Kidney (tissue), 13 donors: ENCODE measurements at regions not wholly inside any gene's neighbourhood (a gene's known extent, or its start where the extent isn't known, plus 50 kb on each side); places are given as distances from the start of the nearest gene placed in this dataset.

Experiments used
- DNase-seq, 5 donors: peaks; one replicate each; pipeline ENCODE4 v3.0.0-alpha.2; 2013 to 2020
- FAIRE-seq: peaks from 2 replicates; lab custom pipeline; 2012; peaks lifted over from hg19 to GRCh38; lab: Jason Lieb, UNC
- H3K27ac ChIP-seq, 2 donors: one replicate each; pipeline ENCODE4 v1.7.0; 2013; ENCODE audit warnings: low read depth in 2 of 2, low read length in 2 of 2, inconsistent platforms in 1 of 2
- H3K27me3 ChIP-seq: one replicate; pipeline ENCODE4 v1.7.1; 2013; ENCODE audit warnings: low read length, inconsistent platforms; ENCODE audit not compliant: control insufficient read depth, insufficient read depth
- H3K36me3 ChIP-seq, 3 donors: one replicate each; pipeline versions ENCODE4 v1.7.0 to v1.7.1; 2013; ENCODE audit warnings: low read length in 3 of 3, control low read depth in 1 of 3, inconsistent platforms in 1 of 3; ENCODE audit not compliant: insufficient read depth in 3 of 3, control insufficient read depth in 2 of 3
- H3K4me1 ChIP-seq, 3 donors: one replicate each; pipeline versions ENCODE4 v1.7.0 to v1.7.1; 2013; ENCODE audit warnings: low read length in 3 of 3, inconsistent platforms in 1 of 3, low read depth in 1 of 3; ENCODE audit not compliant: control insufficient read depth in 2 of 3, insufficient read depth in 2 of 3
- H3K4me3 ChIP-seq, 3 donors: one replicate each; pipeline versions ENCODE4 v1.7.0 to v1.8.1; 2013; ENCODE audit warnings: low read length in 3 of 3, control low read depth in 1 of 3, inconsistent platforms in 1 of 3
- H3K9ac ChIP-seq, 3 donors: one replicate each; pipeline versions ENCODE4 v1.7.0 to v1.7.1; 2013; ENCODE audit warnings: low read length in 3 of 3, control low read depth in 1 of 3, inconsistent platforms in 1 of 3
- H3K9me3 ChIP-seq, 3 donors: one replicate each; pipeline versions ENCODE4 v1.7.0 to v1.7.1; 2013; ENCODE audit warnings: low read length in 3 of 3, control low read depth in 1 of 3, inconsistent platforms in 1 of 3; ENCODE audit not compliant: control insufficient read depth in 2 of 3, insufficient read depth in 1 of 3
- intact Hi-C: fragments of 100-400 bp; cut with DNase I; formaldehyde crosslinking; loops from one replicate; pipeline ENCODE4 v1.11.1; 2022
- TF ChIP-seq, protein P1 (sequence below): IDR thresholded peaks from 3 replicates; pipeline ENCODE4 v1.5.1; 2012; ENCODE audit warnings: mild to moderate bottlenecking, moderate library complexity, borderline replicate concordance; ENCODE audit not compliant: insufficient read depth; ENCODE audit errors: extremely low read depth
- donor health status: control.
- donor health status: control.
- donor health status: control.
- donor health status: control.
- donor health status: control.
- donor health status: DM: yes; HTN: yes; CAD: no.
- donor health status: Normal renal cell carcinoma (clear cell type).

- Histone ChIP-seq H3K27me3 (no peaks in the 10 kb centered on the region), H3K4me1 (no peaks in the 10 kb centered on the region), H3K9me3 (no peaks in the 10 kb centered on the region), H3K27ac (no peak overlapping the region), H3K9ac (no peak overlapping the region), H3K4me3 (no peak overlapping the region), H3K36me3 (no peaks in the 10 kb centered on the region)
- FAIRE-seq (no peak), DNase-seq (peak in 2 of 5 donors; percentile 13 to 32)
- TF ChIP-seq, protein P1, sequence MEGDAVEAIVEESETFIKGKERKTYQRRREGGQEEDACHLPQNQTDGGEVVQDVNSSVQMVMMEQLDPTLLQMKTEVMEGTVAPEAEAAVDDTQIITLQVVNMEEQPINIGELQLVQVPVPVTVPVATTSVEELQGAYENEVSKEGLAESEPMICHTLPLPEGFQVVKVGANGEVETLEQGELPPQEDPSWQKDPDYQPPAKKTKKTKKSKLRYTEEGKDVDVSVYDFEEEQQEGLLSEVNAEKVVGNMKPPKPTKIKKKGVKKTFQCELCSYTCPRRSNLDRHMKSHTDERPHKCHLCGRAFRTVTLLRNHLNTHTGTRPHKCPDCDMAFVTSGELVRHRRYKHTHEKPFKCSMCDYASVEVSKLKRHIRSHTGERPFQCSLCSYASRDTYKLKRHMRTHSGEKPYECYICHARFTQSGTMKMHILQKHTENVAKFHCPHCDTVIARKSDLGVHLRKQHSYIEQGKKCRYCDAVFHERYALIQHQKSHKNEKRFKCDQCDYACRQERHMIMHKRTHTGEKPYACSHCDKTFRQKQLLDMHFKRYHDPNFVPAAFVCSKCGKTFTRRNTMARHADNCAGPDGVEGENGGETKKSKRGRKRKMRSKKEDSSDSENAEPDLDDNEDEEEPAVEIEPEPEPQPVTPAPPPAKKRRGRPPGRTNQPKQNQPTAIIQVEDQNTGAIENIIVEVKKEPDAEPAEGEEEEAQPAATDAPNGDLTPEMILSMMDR = no peak
- intact Hi-C loops = no loop called here
Measured at GRCh38 chr10:76640806-76641205, 996.8 kb downstream of the KCNMA1 start.

DNA sequence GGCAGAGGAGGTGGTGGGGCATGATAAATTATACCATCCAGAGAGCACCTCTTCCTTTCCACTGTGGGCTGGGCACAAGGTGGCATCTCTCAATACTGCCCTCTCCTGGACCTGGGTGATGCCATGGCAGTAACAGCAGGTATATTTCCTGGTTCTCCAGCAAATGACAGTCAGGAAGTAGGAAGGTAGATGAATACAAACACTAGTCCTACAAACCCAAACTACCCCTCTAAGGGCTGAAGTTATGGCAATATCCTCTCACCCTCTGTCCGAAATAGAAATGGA lies 1004.9 kb downstream of the KCNMA1 start:
- Histone ChIP-seq H3K9ac (no peak overlapping the region), H3K27me3 (no peaks in the 10 kb centered on the region), H3K4me1 (no peaks in the 10 kb centered on the region), H3K4me3 (no peak overlapping the region), H3K9me3 (no peaks in the 10 kb centered on the region), H3K27ac (no peak overlapping the region), H3K36me3 (no peaks in the 10 kb centered on the region)
- intact Hi-C loops = no loop called here
- no peak for DNase-seq
- FAIRE-seq = no peak
- TF ChIP-seq, protein P1 = peak; percentile 25

- FAIRE-seq = no peak
- TF ChIP-seq, protein P1 = no peak
Measured at GRCh38 chr10:76631884-76632766, 1005.5 kb downstream of the KCNMA1 start.

More at GRCh38 chr10:76631884-76632766, 1005.5 kb downstream of the KCNMA1 start:
- intact Hi-C loops = no loop called here
- H3K27ac ChIP-seq = no peak overlapping the region
- H3K36me3 ChIP-seq = no peaks in the 10 kb centered on the region
- DNase-seq = peak in 2 of 5 donors; percentile 21 to 36
- H3K4me3 ChIP-seq = no peak overlapping the region
- H3K4me1 ChIP-seq = no peaks in the 10 kb centered on the region
- H3K9ac ChIP-seq = no peak overlapping the region
- no peaks in the 10 kb centered on the region for H3K9me3 ChIP-seq
- no peaks in the 10 kb centered on the region for H3K27me3 ChIP-seq
